K562 (cell line): ENCODE measurements at regions not wholly inside any gene's neighbourhood (a gene's known extent, or its start where the extent isn't known, plus 50 kb on each side); places are given as distances from the start of the nearest gene placed in this dataset.

Source experiments
- CTCF ChIP-seq, 3 experiments: IDR thresholded peaks in 2 of 3; conservative IDR thresholded peaks in 1 of 3; 2 replicates each; pipeline ENCODE4 v1.5.1; 2011 to 2012; ENCODE audit warnings: low read length in 3 of 3, mild to moderate bottlenecking in 3 of 3, control low read depth in 2 of 3, improper control_type of control experiment in 1 of 3, inconsistent platforms in 1 of 3, low read depth in 1 of 3, mixed read lengths in 1 of 3, moderate library complexity in 1 of 3; ENCODE audit not compliant: insufficient read depth in 2 of 3
- FIP1L1 ChIP-seq: fragments of 200-400 bp; formaldehyde crosslinking; IDR thresholded peaks from 2 replicates; pipeline ENCODE4 v1.6.1; 2018; ENCODE audit warnings: mild to moderate bottlenecking, low read depth, low read length; ENCODE audit not compliant: poor library complexity, severe bottlenecking
- FOXJ3 ChIP-seq: sonication (generic); formaldehyde crosslinking; IDR thresholded peaks from 2 replicates; pipeline ENCODE4 v1.4.0; 2020; ENCODE audit warnings: mild to moderate bottlenecking, missing genetic modification reagents
- HES1 ChIP-seq: fragments of 450-650 bp; IDR thresholded peaks from 2 replicates; pipeline ENCODE4 v1.6.1; 2016; ENCODE audit warnings: low read depth, mild to moderate bottlenecking, moderate library complexity
- HMGXB4 ChIP-seq: sonication (generic); formaldehyde crosslinking; IDR thresholded peaks from 2 replicates; pipeline ENCODE4 v1.8.1; 2023; ENCODE audit warnings: mild to moderate bottlenecking, missing genetic modification reagents
- KDM4B ChIP-seq, 2 experiments: fragments of 450-650 bp in 1 of 2; sonication (generic) in 1 of 2; IDR thresholded peaks; 2 replicates each; pipeline ENCODE4 v1.6.1; 2016 to 2017; ENCODE audit warnings: borderline replicate concordance in 2 of 2, antibody characterized with exemption in 1 of 2, low read depth in 1 of 2, mild to moderate bottlenecking in 1 of 2
- KHSRP ChIP-seq: fragments of 450-650 bp; IDR thresholded peaks from 2 replicates; pipeline ENCODE4 v1.6.1; 2017
- MAZ ChIP-seq, 2 experiments: fragments of 450-650 bp in 1 of 2; sonication (generic) in 1 of 2; formaldehyde crosslinking; IDR thresholded peaks in 1 of 2; conservative IDR thresholded peaks in 1 of 2; 2 replicates each; pipeline versions ENCODE4 v1.4.0 to v1.5.0; 2020; ENCODE audit warnings: mild to moderate bottlenecking in 1 of 2, missing genetic modification reagents in 1 of 2
- MTA3 ChIP-seq: fragments of 450-650 bp; formaldehyde crosslinking; IDR thresholded peaks from 2 replicates; pipeline ENCODE4 v1.6.1; 2017; ENCODE audit warnings: mild to moderate bottlenecking, borderline replicate concordance
- NCOA6 ChIP-seq: fragments of 450-650 bp; IDR thresholded peaks from 2 replicates; pipeline ENCODE4 v1.6.1; 2017; ENCODE audit warnings: mild to moderate bottlenecking
- NELFE ChIP-seq: IDR thresholded peaks from 2 replicates; pipeline ENCODE4 v1.6.1; 2011; ENCODE audit warnings: mild to moderate bottlenecking; ENCODE audit not compliant: insufficient read depth, insufficient read length
- REST ChIP-seq, 2 experiments: fragments of 450-650 bp; formaldehyde crosslinking in 1 of 2; IDR thresholded peaks; 2 replicates each; pipeline versions ENCODE4 v1.4.0 to v1.6.1; 2014 to 2020; ENCODE audit warnings: mild to moderate bottlenecking in 2 of 2, borderline replicate concordance in 1 of 2, low read depth in 1 of 2
- RHOXF2B ChIP-seq: fragments of 250-450 bp; sonication (Bioruptor Pico); conservative IDR thresholded peaks from 2 replicates; pipeline ENCODE4 v1.5.1; 2021
- STAT5B ChIP-seq: fragments of 250-450 bp; sonication (Bioruptor Pico); IDR thresholded peaks from 2 replicates; pipeline ENCODE4 v1.8.0; 2021; ENCODE audit warnings: mild to moderate bottlenecking, inconsistent platforms
- TEAD2 ChIP-seq: fragments of 450-650 bp; IDR thresholded peaks from 2 replicates; pipeline ENCODE4 v1.6.1; 2016; ENCODE audit warnings: missing genetic modification characterization, control low read depth, missing compliant biosample characterization

GRCh38 chr1:157193702-157194391 is 55.7 kb upstream of the ETV3 start (continued):
- TF ChIP-seq MAZ (CRISPR knock-in tag; conservative IDR thresholded peaks at IDR 0.05 in 1 of 2, IDR thresholded peaks at IDR 0.05 in 1 of 2), result 0 out of 4 replicates have a peak, but pooled peaks of 1 of the 2 experiments have one; percentile 19
- TF ChIP-seq MTA3, result no peak
- no peak for TF ChIP-seq FOXJ3 (CRISPR knock-in tag)
- TF ChIP-seq NELFE, result no peak
- TF ChIP-seq NCOA6, result no peak
- no peak for TF ChIP-seq HES1
- TF ChIP-seq STAT5B, result no peak
- no peak for TF ChIP-seq FIP1L1
- peak; percentile 78 to 90 (median 83) for TF ChIP-seq CTCF (IDR thresholded peaks at IDR 0.05 in 2 of 3, conservative IDR thresholded peaks at IDR 0.05 in 1 of 3; ENCODE audit: insufficient read depth in 2 of 3, low read depth in 1 of 3, low read length in 3 of 3)
- no peak for TF ChIP-seq TEAD2 (tag)
- no peak for TF ChIP-seq KDM4B (IDR thresholded peaks at IDR 0.05; ENCODE audit: borderline replicate concordance in 2 of 2, low read depth in 1 of 2)
- TF ChIP-seq HMGXB4 (CRISPR knock-in tag), result no peak
- TF ChIP-seq REST (IDR thresholded peaks at IDR 0.05; ENCODE audit: borderline replicate concordance), result peak; percentile 74; the same call in 1 of the 2 replicates
- no peak for TF ChIP-seq REST (CRISPR knock-in tag; IDR thresholded peaks at IDR 0.05; ENCODE audit: low read depth)
- TF ChIP-seq RHOXF2B (CRISPR knock-in tag), result no peak
- no peak for TF ChIP-seq KHSRP
